Dermis microvascular lymphatic vessel endothelial cell (primary cell): ENCODE measurements at regions not wholly inside any gene's neighbourhood (a gene's known extent, or its start where the extent isn't known, plus 50 kb on each side); places are given as distances from the start of the nearest gene placed in this dataset.
"Not testable (repeated sequence)": the region's sequence is repeated elsewhere in the genome, so short reads cannot be mapped to it uniquely, and the experiment has no call there.

ENCODE experiments used
- DNase-seq, 2 donors: peaks; one replicate each; pipeline versions ENCODE4 v3.0.0 to v3.0.0-alpha.2; 2010; ENCODE audit warnings: low read depth in 2 of 2

- DNase-seq: no peak
Observed at GRCh38 chr4:28784188-28784587, 1923.5 kb downstream of the STIM2 start.

GRCh38 chr4:28787947-28788346 is 1927.3 kb downstream of the STIM2 start:
- DNase-seq: no peak

- no peak for DNase-seq
Observed at GRCh38 chr4:28788929-28789490, 1928.4 kb downstream of the STIM2 start.

- no peak for DNase-seq
Observed at GRCh38 chr4:28792917-28793597, 1927.1 kb upstream of the PCDH7 start.

- no peak for DNase-seq
Observed at GRCh38 chr4:28799696-28800095, 1920.5 kb upstream of the PCDH7 start.

GRCh38 chr4:28811025-28811424 is 1909.1 kb upstream of the PCDH7 start:
- no peak for DNase-seq

GRCh38 chr4:28822163-28822562 is 1898.0 kb upstream of the PCDH7 start:
- DNase-seq: no peak

- DNase-seq: no peak
Observed at GRCh38 chr4:28827866-28828265, 1892.3 kb upstream of the PCDH7 start.

GRCh38 chr4:28831867-28832266 is 1888.3 kb upstream of the PCDH7 start:
- DNase-seq: no peak

- DNase-seq: no peak
Observed at GRCh38 chr4:28832444-28832843, 1887.7 kb upstream of the PCDH7 start.

GRCh38 chr4:28834120-28834519 is 1886.0 kb upstream of the PCDH7 start:
- no peak for DNase-seq

GRCh38 chr4:28835501-28835900 is 1884.7 kb upstream of the PCDH7 start:
- DNase-seq: no peak

- DNase-seq: no peak
Observed at GRCh38 chr4:28842271-28842670, 1877.9 kb upstream of the PCDH7 start.

- DNase-seq: no peak
Observed at GRCh38 chr4:28845158-28845557, 1875.0 kb upstream of the PCDH7 start.

GRCh38 chr4:28857028-28857427 is 1863.1 kb upstream of the PCDH7 start:
- not testable (repeated sequence) for DNase-seq

GRCh38 chr4:28868841-28869240 is 1851.3 kb upstream of the PCDH7 start:
- DNase-seq: no peak

GRCh38 chr4:28879178-28879577 is 1841.0 kb upstream of the PCDH7 start:
- DNase-seq: no peak

- no peak for DNase-seq
Observed at GRCh38 chr4:28879900-28880299, 1840.3 kb upstream of the PCDH7 start.

- DNase-seq: no peak
Observed at GRCh38 chr4:28883211-28883610, 1837.0 kb upstream of the PCDH7 start.

- no peak for DNase-seq
Observed at GRCh38 chr4:28886934-28887333, 1833.2 kb upstream of the PCDH7 start.

- no peak for DNase-seq
Observed at GRCh38 chr4:28890949-28891775, 1829.0 kb upstream of the PCDH7 start.

- no peak for DNase-seq
Observed at GRCh38 chr4:28913466-28913865, 1806.7 kb upstream of the PCDH7 start.

- DNase-seq: no peak
Observed at GRCh38 chr4:28916585-28916984, 1803.6 kb upstream of the PCDH7 start.
